DMS114 treated with DMSO at 0.1 percent for 48 hours (cell line): ENCODE measurements at regions not wholly inside any gene's neighbourhood (a gene's known extent, or its start where the extent isn't known, plus 50 kb on each side); places are given as distances from the start of the nearest gene placed in this dataset.
"Not testable (repeated sequence)": the region's sequence is repeated elsewhere in the genome, so short reads cannot be mapped to it uniquely, and the experiment has no call there.

Experiments used
- DNase-seq: peaks from one replicate; lab custom pipeline; 2025; ENCODE audit not compliant: unreplicated experiment; lab: John Stamatoyannopoulos, UW

- DNase-seq, result no peak
Observed at GRCh38 chr12:46982629-46983392, 96.6 kb upstream of the PCED1B start.

GRCh38 chr12:46983393-46983793 lies 96.0 kb upstream of the PCED1B start:
- no peak for DNase-seq

GRCh38 chr12:46983959-46984841 lies 95.2 kb upstream of the PCED1B start:
- peak; percentile 37 for DNase-seq

GRCh38 chr12:46985816-46986215 lies 93.6 kb upstream of the PCED1B start:
- no peak for DNase-seq

- not testable (repeated sequence) for DNase-seq
Observed at GRCh38 chr12:46988122-46988521, 91.3 kb upstream of the PCED1B start.

- no peak for DNase-seq
Observed at GRCh38 chr12:46990211-46990610, 89.2 kb upstream of the PCED1B start.

GRCh38 chr12:46992051-46992450 lies 87.4 kb upstream of the PCED1B start:
- not testable (repeated sequence) for DNase-seq

GRCh38 chr12:46998811-46999368 lies 80.5 kb upstream of the PCED1B start:
- no peak for DNase-seq

GRCh38 chr12:47004634-47005033 lies 74.8 kb upstream of the PCED1B start:
- DNase-seq, result no peak

GRCh38 chr12:47007048-47007447 lies 72.4 kb upstream of the PCED1B start:
- DNase-seq, result no peak

- no peak for DNase-seq
Observed at GRCh38 chr12:47012552-47012951, 66.9 kb upstream of the PCED1B start.

GRCh38 chr12:47014474-47014873 lies 64.9 kb upstream of the PCED1B start:
- DNase-seq, result no peak

- no peak for DNase-seq
Observed at GRCh38 chr12:47015381-47015780, 64.0 kb upstream of the PCED1B start.

GRCh38 chr12:47017041-47017713 lies 62.2 kb upstream of the PCED1B start:
- no peak for DNase-seq

GRCh38 chr12:47017901-47018475 lies 61.4 kb upstream of the PCED1B start:
- no peak for DNase-seq

- no peak for DNase-seq
Observed at GRCh38 chr12:47020211-47020821, 59.1 kb upstream of the PCED1B start.

- DNase-seq, result peak; percentile 90
Observed at GRCh38 chr12:47021298-47021697, 58.1 kb upstream of the PCED1B start.

- DNase-seq, result no peak
Observed at GRCh38 chr12:47022296-47022695, 57.1 kb upstream of the PCED1B start.

GRCh38 chr12:47023311-47023710 lies 56.1 kb upstream of the PCED1B start:
- DNase-seq, result no peak

- no peak for DNase-seq
Observed at GRCh38 chr12:47023953-47024352, 55.5 kb upstream of the PCED1B start.
